CD4-positive, alpha-beta T cell treated with Interleukin-6 for 4 hours (primary cell): ENCODE measurements at regions not wholly inside any gene's neighbourhood (a gene's known extent, or its start where the extent isn't known, plus 50 kb on each side); places are given as distances from the start of the nearest gene placed in this dataset.
A peak's percentile ranks its signal among the peaks of the same experiment; 100 is the strongest.
"Not testable (repeated sequence)": the region's sequence is repeated elsewhere in the genome, so short reads cannot be mapped to it uniquely, and the experiment has no call there.

ENCODE experiments used
- DNase-seq: peaks from one replicate; pipeline ENCODE4 v3.0.0-alpha.2; 2020; ENCODE audit warnings: mixed read lengths

DNA sequence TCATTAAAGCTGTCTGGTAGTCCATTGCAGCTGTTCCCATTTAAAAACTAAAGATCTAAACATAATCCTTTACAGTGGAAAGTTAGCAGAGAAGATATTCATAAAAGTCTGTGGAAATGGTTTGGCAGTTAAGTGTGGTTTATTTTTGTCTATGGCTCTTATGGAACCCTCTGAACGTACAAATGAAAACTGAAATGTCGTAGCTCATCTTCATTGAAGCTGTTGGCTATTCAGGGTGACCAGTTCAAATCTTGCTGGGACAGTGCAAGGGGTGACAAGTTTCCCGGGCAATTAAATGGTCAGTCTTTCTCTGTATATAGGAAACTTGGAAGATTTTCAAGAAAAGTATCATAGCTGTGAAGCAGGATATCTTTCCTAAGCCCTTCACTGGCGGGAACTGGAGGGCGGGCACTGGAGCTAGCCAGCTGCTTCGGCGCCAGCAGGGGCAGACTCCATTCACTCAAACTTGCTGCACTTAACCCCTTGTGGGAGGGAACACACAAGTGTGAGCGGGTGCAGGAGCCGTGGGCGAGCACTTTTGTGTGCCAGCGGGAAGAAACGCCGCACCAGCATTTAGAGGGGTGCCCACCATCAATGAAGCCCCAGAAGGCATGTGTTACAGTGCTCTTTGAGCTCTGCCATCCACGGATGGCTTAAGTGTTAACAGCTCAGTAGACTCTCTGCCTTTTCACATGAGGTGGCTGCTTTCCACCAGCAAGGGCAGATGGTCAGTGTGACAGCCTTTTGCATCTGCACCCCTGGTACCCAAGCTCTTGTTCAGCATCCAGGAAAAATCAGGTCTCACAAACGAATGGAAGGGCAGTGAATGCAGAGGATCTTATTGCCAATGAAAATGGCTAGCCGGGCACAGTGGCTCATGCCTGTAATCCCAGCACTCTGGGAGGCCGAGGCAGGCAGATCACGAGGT, 232.1 kb upstream of the KAZN start:
- DNase-seq, result no peak

DNA sequence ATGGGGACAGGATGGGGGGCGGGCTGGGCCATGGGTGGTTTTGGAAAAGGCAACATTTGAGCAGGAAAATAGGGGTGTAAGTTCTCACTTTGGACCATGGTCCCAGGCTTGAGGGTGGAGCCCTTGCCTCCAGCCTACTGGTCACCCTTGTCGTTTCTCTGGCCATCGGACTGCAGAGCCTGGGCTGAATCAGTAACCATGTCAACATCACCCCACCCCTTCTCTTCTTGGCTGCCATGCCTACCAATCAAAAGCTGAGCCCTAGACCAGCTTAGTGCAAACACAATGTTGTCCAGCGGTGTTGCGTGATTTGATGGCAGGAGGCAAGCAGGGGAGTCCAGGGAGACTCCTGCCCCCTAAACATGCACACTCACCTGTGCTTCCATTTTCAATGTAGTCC, 231.0 kb upstream of the KAZN start:
- DNase-seq, result no peak

DNA sequence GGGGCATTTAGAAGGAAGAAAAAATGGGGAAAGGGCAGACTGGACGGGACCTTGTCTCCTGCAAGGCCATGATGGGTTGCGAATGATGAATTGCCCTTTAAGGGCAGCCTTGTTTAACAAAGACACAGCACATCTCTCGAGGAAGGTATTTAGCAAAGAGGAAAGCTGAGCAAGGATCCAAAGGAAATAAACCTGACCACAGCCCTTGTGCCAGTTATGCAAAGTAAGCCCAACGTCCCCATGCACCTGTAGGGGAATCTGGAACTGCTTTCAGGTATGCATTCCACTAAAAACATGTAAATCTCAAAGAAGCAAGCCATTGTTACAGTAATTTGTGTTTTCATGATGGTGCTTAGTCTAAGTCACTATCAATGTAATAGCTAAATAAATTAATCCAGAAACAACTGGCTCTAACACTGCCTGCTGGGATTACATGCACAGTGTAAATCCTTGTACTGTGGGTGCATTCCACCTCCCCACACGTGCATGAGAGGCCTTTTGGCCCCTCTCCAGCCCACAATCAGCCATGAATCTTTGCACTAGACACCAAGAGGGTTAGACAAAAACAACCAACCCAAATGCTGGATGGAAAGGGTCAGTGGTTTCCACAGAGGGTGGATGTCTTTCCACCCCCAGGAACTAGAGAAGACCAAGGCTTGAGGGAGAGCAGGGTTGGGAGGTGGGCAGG, 228.8 kb upstream of the KAZN start:
- no peak for DNase-seq

DNA sequence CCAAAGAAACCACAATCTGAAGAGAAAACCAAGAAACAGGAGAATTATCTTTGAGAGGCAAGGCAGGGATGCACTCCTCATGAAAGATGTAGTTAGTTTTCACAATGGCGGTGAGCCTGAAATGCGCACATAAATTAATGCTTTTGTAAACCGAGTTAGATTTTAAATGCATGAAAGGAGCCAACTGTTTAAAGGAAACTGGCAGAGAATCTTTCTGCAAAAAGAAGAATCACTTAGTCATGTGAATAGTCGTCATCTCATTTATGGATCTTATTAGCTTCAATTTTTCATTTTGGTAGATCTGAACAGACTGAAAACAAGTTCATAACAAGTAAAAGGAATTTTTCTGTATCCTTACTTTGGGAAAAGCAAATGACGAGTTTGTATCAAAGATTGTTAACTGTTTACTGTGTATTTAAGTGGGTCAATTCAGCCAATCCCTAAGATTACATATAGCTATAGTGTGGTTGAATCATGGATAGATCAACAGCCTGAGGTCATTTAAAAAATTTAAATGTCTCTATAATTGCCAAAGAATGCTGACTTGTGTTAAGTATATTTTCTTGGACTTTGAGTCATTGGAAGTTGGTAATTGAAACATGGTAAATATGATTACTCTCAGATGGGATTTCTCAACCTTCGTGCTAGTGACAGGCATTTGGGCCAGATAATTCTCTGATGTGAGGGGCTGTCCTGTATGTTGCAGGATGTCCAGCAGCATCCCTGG, 226.6 kb upstream of the KAZN start:
- no peak for DNase-seq

DNA sequence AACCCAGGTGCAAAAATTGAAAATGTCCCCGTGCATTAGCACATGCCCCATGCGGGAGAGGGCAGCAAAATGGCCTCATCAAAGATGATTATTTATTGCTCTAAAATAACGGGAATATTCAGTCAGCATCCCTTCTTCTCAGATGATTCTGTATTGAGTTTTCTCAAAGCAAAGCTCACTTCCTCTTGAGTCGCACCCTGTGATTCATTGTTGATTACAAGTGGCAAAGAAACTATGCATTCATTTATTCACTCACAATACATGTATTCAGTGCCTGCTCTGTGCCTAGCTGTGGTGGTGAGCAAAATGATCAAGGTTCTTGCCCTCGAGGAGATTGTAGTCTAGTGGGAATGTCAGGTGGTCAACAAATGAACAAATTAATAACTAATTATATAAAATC, 226.0 kb upstream of the KAZN start:
- DNase-seq, result no peak

DNA sequence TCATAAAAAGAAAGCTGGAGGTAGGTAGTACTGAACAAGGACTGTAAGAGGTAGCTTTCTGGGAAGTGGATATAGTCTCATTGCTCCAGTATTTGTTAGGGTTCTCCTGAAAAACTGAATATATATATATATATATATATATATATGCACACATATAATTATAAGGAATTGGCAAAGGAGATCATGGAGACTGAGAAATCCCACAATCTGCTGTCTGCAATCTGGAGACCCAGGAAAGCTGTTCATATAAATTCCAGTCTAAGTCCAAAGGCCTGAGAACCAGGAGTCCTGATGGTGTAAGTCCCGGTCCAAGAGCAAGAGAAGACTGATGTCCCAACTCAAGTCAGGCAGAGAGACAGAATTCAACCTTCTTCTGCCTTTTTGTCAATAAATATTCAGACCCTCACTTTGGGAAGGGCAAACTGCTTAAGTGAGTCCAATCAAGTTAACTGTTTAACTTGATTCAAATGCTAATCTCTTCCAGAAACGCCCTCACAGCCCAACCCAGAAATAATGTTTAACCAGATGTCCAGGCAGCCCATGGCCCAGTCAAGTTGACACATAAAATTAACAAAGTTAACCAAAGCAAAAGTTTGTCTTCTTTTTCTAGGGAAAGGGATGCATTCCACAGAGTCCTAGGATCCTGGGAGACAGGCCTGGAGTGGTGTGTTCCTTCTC, 225.3 kb upstream of the KAZN start:
- no peak for DNase-seq

GRCh38 chr1:14375226-14375625, 223.3 kb upstream of the KAZN start:
- DNase-seq, result no peak

DNA sequence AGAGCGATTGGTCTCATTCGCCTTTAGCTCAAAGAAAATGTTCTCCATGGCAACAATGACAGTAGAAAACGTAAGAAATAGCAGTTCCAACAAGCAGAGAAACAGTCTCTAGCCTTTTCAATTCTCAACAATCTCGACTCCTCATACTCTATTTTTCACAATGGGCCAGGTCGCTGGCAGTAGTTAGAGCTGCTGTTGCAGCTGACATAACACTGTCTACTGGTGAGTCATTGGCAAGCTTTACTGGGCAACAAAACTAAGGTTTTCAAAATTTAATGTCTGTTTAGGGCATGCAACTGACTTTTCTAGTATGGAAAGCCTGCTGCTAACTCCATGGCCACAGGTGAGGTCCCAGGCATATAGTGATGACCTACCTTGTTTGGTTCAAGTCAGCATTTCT, 221.1 kb upstream of the KAZN start:
- DNase-seq, result no peak

GRCh38 chr1:14380408-14380807, 218.1 kb upstream of the KAZN start:
- DNase-seq, result no peak

DNA sequence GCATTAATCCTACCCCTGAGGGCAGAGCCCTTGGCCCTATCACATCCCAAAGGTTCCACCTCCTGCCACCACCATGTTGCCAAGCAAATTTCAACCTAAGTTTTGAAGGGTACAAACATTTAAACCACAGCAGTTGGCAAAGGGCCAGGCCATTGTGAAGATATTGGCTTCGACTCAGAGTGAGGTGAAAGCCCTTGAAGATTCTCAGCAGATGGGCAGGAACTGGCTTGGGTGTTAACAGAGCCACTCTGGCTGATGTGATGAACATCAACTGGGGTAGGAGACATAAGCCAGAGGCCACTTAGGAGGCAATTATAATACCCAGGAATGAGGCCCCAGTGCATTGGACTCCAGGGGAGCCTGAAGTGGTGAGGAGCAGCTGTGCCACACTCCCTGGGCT, 207.7 kb upstream of the KAZN start:
- DNase-seq, result no peak

GRCh38 chr1:14392161-14392858, 206.2 kb upstream of the KAZN start:
- no peak for DNase-seq

- DNase-seq, result no peak
Measured at GRCh38 chr1:14392859-14393365, 205.6 kb upstream of the KAZN start.

DNA sequence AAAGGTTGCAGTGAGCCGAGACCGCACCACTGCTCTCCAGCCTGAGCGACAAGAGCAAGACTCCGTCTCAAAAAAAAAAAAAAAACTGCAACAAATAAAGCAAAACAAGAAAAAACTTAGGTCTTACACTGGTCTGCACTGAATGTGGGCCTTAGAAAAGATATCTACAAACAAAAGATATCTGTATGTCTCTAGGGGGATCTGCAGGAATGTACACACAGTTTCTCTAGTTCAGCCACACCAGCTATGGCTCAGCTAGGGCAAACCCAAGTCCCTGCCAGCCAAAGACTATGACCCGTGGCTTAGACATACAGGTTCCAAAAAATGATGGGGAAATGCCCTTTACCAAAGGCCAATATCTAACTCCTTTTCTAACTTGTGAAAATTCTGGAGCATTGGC, 202.4 kb upstream of the KAZN start:
- DNase-seq, result no peak

- no peak for DNase-seq
Measured at GRCh38 chr1:14403961-14404645, 194.4 kb upstream of the KAZN start.

DNA sequence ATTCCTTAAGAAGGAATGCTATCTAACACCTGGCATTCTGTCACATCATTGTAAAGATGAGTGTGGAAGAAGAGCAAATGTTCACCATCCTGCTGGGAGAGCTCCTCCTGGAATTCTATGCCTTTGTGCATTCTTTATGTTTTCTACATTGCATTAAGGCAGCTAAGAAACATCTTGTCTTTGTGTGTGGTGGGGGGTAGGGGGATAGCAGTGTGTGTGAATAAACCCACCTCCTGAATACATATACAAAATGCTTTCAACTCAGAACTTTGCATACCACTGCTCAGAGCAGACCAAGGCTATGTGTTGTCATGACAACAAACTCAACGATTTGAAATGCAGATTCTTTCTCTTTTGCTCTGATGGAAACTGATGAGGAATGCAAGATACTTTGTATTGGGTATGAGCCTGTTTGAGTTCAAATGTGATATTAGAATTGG, 193.6 kb upstream of the KAZN start:
- no peak for DNase-seq

DNA sequence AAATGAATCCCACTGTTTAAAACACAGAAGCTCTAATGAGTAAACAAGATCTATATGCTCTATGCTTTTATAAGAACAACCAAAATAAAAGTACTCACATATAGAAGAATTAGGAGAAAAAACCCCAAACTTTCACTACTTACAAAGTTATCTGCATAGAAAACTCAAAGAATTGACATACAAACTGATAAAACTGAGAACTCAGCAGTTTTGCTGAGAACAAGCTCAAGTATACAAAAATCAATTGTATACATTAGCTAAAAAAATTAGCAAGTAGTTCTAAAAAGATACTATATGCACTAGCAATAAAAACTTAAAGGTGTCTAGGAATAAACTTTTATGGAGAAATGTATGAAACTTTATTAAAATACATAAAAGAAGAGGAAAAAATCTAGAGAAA, 186.2 kb upstream of the KAZN start:
- no peak for DNase-seq

GRCh38 chr1:14413819-14414490, 184.5 kb upstream of the KAZN start:
- DNase-seq, result no peak

DNA sequence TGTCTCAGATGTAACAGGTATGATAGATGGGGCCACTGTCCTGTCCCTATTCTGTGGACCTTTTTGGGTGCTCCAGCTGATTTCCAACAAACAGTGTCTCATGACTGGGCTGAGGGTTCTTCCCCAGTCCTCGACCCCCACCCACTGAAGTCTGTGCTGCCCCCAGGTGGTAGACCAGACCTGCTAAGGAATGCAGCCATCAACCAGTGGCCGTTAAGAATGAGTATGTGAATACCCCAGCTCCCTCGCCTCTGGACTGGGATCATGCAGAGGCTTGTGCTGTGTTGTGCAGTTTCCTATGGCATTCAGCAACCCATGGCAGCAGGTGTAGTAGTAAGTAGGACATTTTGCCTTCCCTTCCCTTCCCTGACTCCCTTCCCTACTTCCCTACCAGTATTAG, 183.1 kb upstream of the KAZN start:
- DNase-seq, result peak; percentile 2

- not testable (repeated sequence) for DNase-seq
Measured at GRCh38 chr1:14419778-14420218, 178.7 kb upstream of the KAZN start.

- DNase-seq, result no peak
Measured at GRCh38 chr1:14420686-14421085, 177.8 kb upstream of the KAZN start.
